Gastroesophageal sphincter (tissue), 4 donors: ENCODE measurements at regions not wholly inside any gene's neighbourhood (a gene's known extent, or its start where the extent isn't known, plus 50 kb on each side); places are given as distances from the start of the nearest gene placed in this dataset.
"Not testable (repeated sequence)": the region's sequence is repeated elsewhere in the genome, so short reads cannot be mapped to it uniquely, and the experiment has no call there.

ENCODE experiments used
- ATAC-seq: fragments of 150-250 bp; one replicate; pipeline ENCODE4 v1.9.1; 2016; ENCODE audit warnings: mild to moderate bottlenecking, moderate library complexity
- H3K27ac ChIP-seq, 4 donors: fragments of 200-600 bp; sonication (generic) in 3 of 4; 1 replicate in 3 of 4; 2 replicates in 1 of 4; pipeline ENCODE4 v1.5.1; 2016 to 2019
- H3K27me3 ChIP-seq: fragments of 200-600 bp; sonication (generic); one replicate; pipeline ENCODE4 v1.5.1; 2019
- H3K36me3 ChIP-seq, 2 donors: fragments of 200-600 bp; sonication (generic); one replicate each; pipeline ENCODE4 v1.5.1; 2019; ENCODE audit warnings: control low read depth in 1 of 2
- H3K4me1 ChIP-seq, 3 donors: fragments of 200-600 bp; sonication (generic); 1 replicate in 2 of 3; 2 replicates in 1 of 3; pipeline ENCODE4 v1.5.1; 2016 to 2019; ENCODE audit warnings: control low read depth in 2 of 3
- H3K4me3 ChIP-seq, 2 donors: fragments of 200-600 bp; sonication (generic); one replicate each; pipeline ENCODE4 v1.5.1; 2019; ENCODE audit warnings: mild to moderate bottlenecking in 1 of 2, moderate library complexity in 1 of 2
- H3K9me3 ChIP-seq, 3 donors: fragments of 200-600 bp; sonication (generic); one replicate each; pipeline ENCODE4 v1.5.1; 2017 to 2019; ENCODE audit warnings: control low read depth in 2 of 3
- CTCF ChIP-seq, 4 experiments: fragments of 200-600 bp in 2 of 4; fragments of 450-650 bp in 2 of 4; sonication (generic) in 1 of 4; IDR thresholded peaks; one replicate each; pipeline ENCODE4 v1.5.1; 2017 to 2019; ENCODE audit warnings: antibody characterized with exemption in 4 of 4, mild to moderate bottlenecking in 2 of 4, moderate library complexity in 2 of 4
- EP300 ChIP-seq: sonication (generic); formaldehyde crosslinking; IDR thresholded peaks from one replicate; pipeline ENCODE4 v1.6.1; 2017; ENCODE audit warnings: antibody characterized with exemption, mild to moderate bottlenecking
- POLR2A ChIP-seq, 2 donors: fragments of 450-650 bp; IDR thresholded peaks; one replicate each; pipeline ENCODE4 v1.6.1; 2017; ENCODE audit warnings: antibody characterized with exemption in 2 of 2, mild to moderate bottlenecking in 2 of 2, moderate library complexity in 1 of 2
- POLR2AphosphoS5 ChIP-seq: sonication (generic); formaldehyde crosslinking; IDR thresholded peaks from one replicate; pipeline ENCODE4 v1.6.1; 2017; ENCODE audit warnings: antibody characterized with exemption
- WGBS, 2 donors: methylation state at CpG; one replicate each; pipeline ENCODE4 v1.1.5; 2018; ENCODE audit warnings: low coverage in 1 of 2; 5-methylcytosine and 5-hydroxymethylcytosine counted together

- Histone ChIP-seq H3K4me1 (no peaks in the 10 kb centered on the region), H3K9me3 (no peaks in the 10 kb centered on the region), H3K36me3 (no peaks in the 10 kb centered on the region), H3K4me3 (no peak overlapping the region), H3K27ac (no peak overlapping the region), H3K27me3 (no peaks in the 10 kb centered on the region)
- TF ChIP-seq POLR2AphosphoS5 (no peak), EP300 (no peak), CTCF (IDR thresholded peaks at IDR 0.05) (no peak), POLR2A (IDR thresholded peaks at IDR 0.05) (no peak)
- ATAC-seq: no peak
- 57% methylated on average over 1 of the region's 1 CpG; no CpG with 5 or more reads in 1 of the 2 donors for WGBS, 2 donors
Measured at GRCh38 chr2:161070693-161071479, 89.3 kb upstream of the TANK start.

- 83% methylated on average over 2 of the region's 2 CpGs; no CpG with 5 or more reads in 1 of the 2 donors for WGBS, 2 donors
Measured at GRCh38 chr2:161072436-161072835, 87.8 kb upstream of the TANK start.

GRCh38 chr2:161075701-161076100, 84.5 kb upstream of the TANK start:
- TF ChIP-seq EP300 (no peak), POLR2AphosphoS5 (no peak), CTCF (IDR thresholded peaks at IDR 0.05) (no peak), POLR2A (IDR thresholded peaks at IDR 0.05) (no peak)
- 93 to 96% methylated on average over 2 to 3 of the region's 3 CpGs for WGBS, 2 donors
- no peak overlapping the region for H3K27ac ChIP-seq

More at GRCh38 chr2:161072436-161072835, 87.8 kb upstream of the TANK start:
- not testable (repeated sequence) for H3K9me3 ChIP-seq, H3K4me1 ChIP-seq, ATAC-seq, H3K4me3 ChIP-seq, H3K36me3 ChIP-seq, H3K27me3 ChIP-seq, H3K27ac ChIP-seq

GRCh38 chr2:161076936-161077335, 83.3 kb upstream of the TANK start:
- no peaks in the 10 kb centered on the region for H3K9me3 ChIP-seq
- H3K4me1 ChIP-seq: peaks cover 0 to 17% (median 0%) of the 10 kb centered on the region in 3 donors
- no peaks in the 10 kb centered on the region for H3K36me3 ChIP-seq
- H3K4me3 ChIP-seq: no peak overlapping the region
- peak overlapping the region in 3 of 4 donors; percentile 31 to 56 (median 50) for H3K27ac ChIP-seq
- H3K27me3 ChIP-seq: no peaks in the 10 kb centered on the region
- ATAC-seq: no peak
- TF ChIP-seq CTCF (IDR thresholded peaks at IDR 0.05): no peak
- TF ChIP-seq POLR2A (IDR thresholded peaks at IDR 0.05): no peak
- TF ChIP-seq POLR2AphosphoS5: no peak
- WGBS, 2 donors: 64% methylated on average over 5 of the region's 9 CpGs; no CpG with 5 or more reads in 1 of the 2 donors

More at GRCh38 chr2:161075701-161076100, 84.5 kb upstream of the TANK start:
- no peaks in the 10 kb centered on the region for H3K36me3 ChIP-seq
- no peaks in the 10 kb centered on the region for H3K9me3 ChIP-seq
- H3K4me1 ChIP-seq: peaks cover 0 to 17% (median 0%) of the 10 kb centered on the region in 3 donors
- no peak for ATAC-seq
- no peaks in the 10 kb centered on the region for H3K27me3 ChIP-seq
- H3K4me3 ChIP-seq: no peak overlapping the region

GRCh38 chr2:161077367-161078210, 82.6 kb upstream of the TANK start:
- Histone ChIP-seq H3K4me1 (peaks cover 0 to 17% (median 0%) of the 10 kb centered on the region in 3 donors), H3K4me3 (no peak overlapping the region), H3K36me3 (no peaks in the 10 kb centered on the region), H3K9me3 (no peaks in the 10 kb centered on the region), H3K27me3 (no peaks in the 10 kb centered on the region), H3K27ac (peak overlapping the region in 3 of 4 donors; percentile 31 to 50 (median 34))
- no peak for TF ChIP-seq CTCF (IDR thresholded peaks at IDR 0.05)
- TF ChIP-seq POLR2AphosphoS5: no peak
- no peak for TF ChIP-seq POLR2A (IDR thresholded peaks at IDR 0.05)
- TF ChIP-seq EP300: no peak
- ATAC-seq: peak; percentile 82
- WGBS, 2 donors: 46 to 65% methylated on average over 3 to 5 of the region's 5 CpGs
